HS-27A (cell line): ENCODE measurements at regions not wholly inside any gene's neighbourhood (a gene's known extent, or its start where the extent isn't known, plus 50 kb on each side); places are given as distances from the start of the nearest gene placed in this dataset.
"Not testable (repeated sequence)": the region's sequence is repeated elsewhere in the genome, so short reads cannot be mapped to it uniquely, and the experiment has no call there.

Experiments used
- DNase-seq: peaks from one replicate; pipeline ENCODE4 v3.0.0-alpha.2; 2012; ENCODE audit warnings: low read depth, missing footprints

GRCh38 chr11:71152312-71153004, 99.9 kb downstream of the SHANK2 start:
- not testable (repeated sequence) for DNase-seq

GRCh38 chr11:71151561-71151960, 100.8 kb downstream of the SHANK2 start:
- no peak for DNase-seq

GRCh38 chr11:71150859-71151258, 101.5 kb downstream of the SHANK2 start:
- no peak for DNase-seq

- DNase-seq, result no peak
Observed at GRCh38 chr11:71148716-71149115, 103.7 kb downstream of the SHANK2 start.

DNA sequence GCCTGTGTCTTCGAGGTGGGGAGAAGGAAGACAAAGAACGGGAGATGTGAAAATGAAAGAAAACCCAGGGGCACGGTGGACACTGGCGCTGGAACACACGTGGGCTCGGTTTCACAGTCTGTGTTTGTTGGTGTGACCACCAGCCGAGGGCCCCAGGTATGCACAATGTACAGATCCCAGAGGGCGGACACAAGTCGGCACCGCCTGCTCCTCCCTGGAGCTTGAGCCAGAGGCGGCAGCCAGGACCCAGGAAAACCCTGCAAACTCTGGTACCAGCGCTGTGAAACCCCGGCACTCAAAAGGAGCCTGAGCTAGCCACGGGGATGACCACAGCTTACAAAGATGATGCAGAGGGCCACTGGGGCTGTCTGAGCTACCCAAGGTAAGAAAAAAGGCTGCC, 105.0 kb downstream of the SHANK2 start:
- no peak for DNase-seq

- no peak for DNase-seq
Observed at GRCh38 chr11:71146846-71147245, 105.5 kb downstream of the SHANK2 start.

- DNase-seq, result no peak
Observed at GRCh38 chr11:71145988-71146824, 106.2 kb downstream of the SHANK2 start.

DNA sequence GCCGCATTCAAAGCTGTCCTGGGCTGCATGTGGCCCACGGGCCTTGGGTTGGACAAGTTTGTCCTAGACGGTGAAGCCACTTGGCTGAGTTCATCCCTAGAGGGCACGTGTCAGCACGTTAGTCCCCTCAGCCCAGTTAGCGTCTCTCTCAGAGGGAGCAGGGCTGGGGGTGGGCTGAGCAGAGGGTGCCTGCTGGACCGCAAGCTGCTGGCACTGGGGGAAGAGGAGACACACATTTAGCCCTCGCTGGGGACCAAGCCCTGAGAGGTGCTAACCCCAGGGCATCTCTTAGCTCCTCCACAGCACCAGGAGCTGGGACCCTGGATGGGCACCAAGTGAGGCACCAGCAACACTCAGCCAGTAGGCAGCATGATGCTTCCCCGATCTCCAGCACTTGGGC, 107.0 kb downstream of the SHANK2 start:
- no peak for DNase-seq

- no peak for DNase-seq
Observed at GRCh38 chr11:71144736-71145135, 107.6 kb downstream of the SHANK2 start.

DNA sequence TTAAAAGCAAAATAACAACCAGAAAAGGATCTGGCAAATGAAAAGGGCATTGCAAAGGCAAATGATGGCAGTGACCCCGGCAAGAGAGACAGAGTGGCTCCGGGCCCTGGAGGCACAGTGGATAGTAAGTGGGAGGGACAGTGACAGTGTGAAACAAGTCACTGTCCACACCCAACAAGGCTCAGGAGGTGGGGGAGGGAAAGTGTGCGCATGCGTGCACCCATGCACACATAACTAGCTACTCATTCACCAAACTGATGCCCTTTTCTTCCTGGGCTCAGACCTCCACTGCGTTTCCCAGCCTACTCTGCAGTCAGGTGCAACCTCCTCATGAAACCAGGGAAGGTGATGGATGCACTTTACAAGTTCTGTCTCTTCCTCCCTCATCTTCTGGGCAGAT, 108.4 kb downstream of the SHANK2 start:
- no peak for DNase-seq

DNA sequence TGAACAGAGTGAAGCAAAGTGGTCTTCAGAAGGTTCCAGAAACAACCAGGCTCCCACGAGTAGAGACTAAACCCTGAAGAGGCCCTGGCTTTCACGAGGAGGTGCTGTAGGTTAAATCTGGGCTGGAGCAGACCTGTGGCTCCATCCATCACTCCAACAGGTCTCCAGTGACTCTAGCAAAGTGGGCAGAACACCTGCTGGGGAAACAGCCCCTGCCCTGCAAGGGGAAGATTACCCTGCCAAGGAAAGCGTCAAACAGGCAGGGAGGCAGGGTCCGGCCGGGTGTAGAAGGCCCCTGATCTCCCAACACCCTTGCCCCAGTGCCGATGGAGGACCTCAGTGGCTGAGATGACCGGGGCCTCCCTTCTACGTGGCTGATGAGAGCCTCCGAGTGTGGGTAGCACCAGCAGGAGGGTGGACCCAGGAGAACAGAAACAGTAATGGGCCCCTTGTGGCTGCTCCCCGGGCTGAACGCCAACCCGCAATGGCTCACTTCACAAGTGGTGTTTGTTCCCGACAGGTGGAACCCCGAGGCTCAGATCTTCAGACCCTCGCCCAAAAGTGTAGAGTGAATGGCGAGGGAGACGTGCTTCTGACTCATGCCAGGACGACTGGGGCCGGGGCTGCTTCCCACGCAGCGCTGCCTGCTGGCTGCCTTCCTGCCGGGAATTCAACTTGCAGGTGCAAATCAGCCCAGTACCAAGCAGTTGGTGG, 112.0 kb downstream of the SHANK2 start:
- no peak for DNase-seq

DNA sequence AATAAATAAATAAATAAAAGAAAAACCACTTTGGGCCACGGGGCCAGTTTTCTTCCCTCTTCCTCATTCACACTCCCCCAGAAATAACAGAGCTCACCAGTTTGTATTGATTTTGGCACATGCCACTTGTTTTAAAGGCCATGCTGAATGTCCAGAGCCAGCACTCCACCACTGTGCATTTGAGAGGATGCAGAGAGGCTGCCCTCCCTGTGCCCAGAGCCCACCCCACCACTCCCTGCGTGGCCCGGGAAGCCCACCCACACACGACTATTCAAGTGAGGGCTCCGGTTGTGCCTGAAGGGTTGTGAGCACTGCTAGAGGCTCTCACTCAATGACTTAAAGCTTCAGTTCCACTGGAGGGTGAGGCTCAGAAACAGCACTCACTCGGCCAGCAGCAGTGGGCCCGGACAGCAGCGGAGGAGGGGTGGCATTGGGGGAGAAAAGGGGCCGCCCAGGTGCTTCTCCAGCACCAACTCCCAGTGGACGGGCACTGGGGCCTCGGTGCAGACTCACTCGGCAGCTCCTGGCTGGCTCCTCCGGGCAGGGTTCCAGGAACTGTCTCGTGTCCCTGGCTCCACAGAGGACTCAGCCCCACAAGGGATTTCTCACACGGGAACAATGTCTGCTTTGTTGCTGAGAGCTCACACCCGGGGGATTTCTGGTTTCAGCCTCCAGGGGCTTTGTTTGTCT, 112.7 kb downstream of the SHANK2 start:
- DNase-seq, result no peak

DNA sequence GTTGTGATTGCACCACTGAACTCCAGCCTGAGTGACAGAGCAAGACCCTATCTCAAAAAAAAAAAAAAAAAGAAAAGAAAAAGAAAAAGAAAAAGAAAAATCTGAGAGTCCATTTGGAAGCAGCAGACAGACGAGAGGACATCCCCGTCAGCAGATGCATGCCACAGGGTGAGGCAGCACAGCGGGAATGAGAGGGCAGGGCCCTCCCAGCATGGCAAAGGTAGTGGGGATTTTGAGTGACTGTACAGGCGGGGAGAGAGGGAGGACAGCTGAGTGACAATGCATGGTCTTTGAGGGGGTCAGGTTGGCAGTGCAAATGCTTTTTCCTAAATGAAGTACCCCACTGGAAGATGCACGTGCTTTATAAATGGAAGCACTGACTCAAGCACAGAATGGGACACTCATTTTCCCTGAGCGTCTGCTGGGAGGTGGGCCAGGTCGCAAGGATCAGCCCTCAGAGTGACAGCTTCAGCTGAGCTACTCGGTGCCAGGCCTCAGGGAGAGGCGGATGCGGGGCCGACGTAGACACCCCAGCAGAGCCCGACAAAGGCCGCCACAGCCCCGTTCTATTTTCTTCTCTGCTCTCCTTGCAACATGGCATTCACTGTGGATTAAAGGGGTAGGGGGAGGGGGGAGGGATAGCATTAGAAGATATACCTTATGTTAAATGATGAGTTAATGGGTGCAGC, 113.5 kb downstream of the SHANK2 start:
- DNase-seq, result no peak

DNA sequence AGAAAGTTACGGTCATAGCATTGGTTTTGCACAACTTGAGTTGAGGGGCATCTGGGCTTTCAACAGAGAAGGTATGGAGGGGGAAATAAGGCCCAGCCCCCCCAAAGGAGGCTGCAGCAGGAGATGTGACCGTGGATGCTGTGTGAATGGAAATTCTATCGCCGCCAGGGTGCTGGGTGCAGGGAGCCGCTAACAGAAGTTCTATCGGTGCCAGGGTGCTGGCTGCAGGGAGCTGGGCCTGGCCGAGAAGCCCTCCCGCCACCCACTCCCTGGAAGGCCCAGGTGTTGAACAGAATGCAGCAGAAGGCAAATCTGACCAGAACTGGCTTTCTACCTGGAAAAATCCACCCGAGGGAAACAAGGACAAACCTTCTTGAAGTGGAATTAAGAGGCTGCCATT, 115.0 kb downstream of the SHANK2 start:
- no peak for DNase-seq

GRCh38 chr11:71136095-71136845, 116.1 kb downstream of the SHANK2 start:
- no peak for DNase-seq

DNA sequence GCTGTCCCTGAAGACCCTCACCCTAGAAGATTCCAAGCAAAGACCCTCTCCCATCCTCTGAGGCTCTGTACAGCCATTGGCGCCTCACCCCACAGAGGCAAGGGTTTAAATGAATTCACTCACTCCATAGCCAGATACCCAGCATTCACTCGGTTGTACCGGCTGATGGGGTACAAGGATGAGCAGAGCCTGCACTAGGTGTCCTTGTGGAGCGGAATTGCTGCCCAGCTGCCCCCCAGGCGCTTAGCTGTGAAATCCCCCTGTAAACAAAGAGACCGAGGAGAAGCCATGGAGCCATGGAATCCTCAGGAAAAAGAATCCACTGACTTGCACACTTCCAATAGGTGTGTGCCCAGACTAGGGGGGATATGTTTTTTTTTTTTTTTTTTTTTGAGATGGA, 117.3 kb downstream of the SHANK2 start:
- no peak for DNase-seq

- no peak for DNase-seq
Observed at GRCh38 chr11:71133946-71134345, 118.4 kb downstream of the SHANK2 start.

GRCh38 chr11:71131861-71132260, 120.5 kb downstream of the SHANK2 start:
- no peak for DNase-seq

- no peak for DNase-seq
Observed at GRCh38 chr11:71130106-71130505, 122.3 kb downstream of the SHANK2 start.

GRCh38 chr11:71129624-71130023, 122.8 kb downstream of the SHANK2 start:
- no peak for DNase-seq

GRCh38 chr11:71127806-71128205, 124.6 kb downstream of the SHANK2 start:
- no peak for DNase-seq
